Ovary (tissue), 7 donors: ENCODE measurements at regions not wholly inside any gene's neighbourhood (a gene's known extent, or its start where the extent isn't known, plus 50 kb on each side); places are given as distances from the start of the nearest gene placed in this dataset.

Experiments used
- DNase-seq, 5 donors: peaks; one replicate each; pipeline ENCODE4 v3.0.0-alpha.2; 2019 to 2020
- H3K27ac ChIP-seq, 2 donors: fragments of 200-600 bp; one replicate each; pipeline versions ENCODE4 v1.5.1 to v1.8.0; 2019 to 2022
- H3K27me3 ChIP-seq: fragments of 200-600 bp; one replicate; pipeline ENCODE4 v1.8.0; 2022
- H3K36me3 ChIP-seq: fragments of 200-600 bp; sonication (generic); one replicate; pipeline ENCODE4 v1.5.1; 2019
- H3K4me1 ChIP-seq: one replicate; pipeline ENCODE4 v1.8.1; 2013; ENCODE audit warnings: mild to moderate bottlenecking, moderate library complexity; ENCODE audit not compliant: insufficient read depth
- H3K4me3 ChIP-seq: fragments of 200-600 bp; sonication (generic); one replicate; pipeline ENCODE4 v1.5.1; 2017
- H3K9me3 ChIP-seq, 2 donors: fragments of 200-600 bp in 1 of 2; sonication (generic) in 1 of 2; one replicate each; pipeline versions ENCODE4 v1.5.1 to v1.8.1; 2013 to 2019; ENCODE audit warnings: mild to moderate bottlenecking in 1 of 2, moderate library complexity in 1 of 2
- EP300 ChIP-seq: sonication (generic); formaldehyde crosslinking; IDR thresholded peaks from one replicate; pipeline ENCODE4 v1.6.1; 2017; ENCODE audit warnings: antibody characterized with exemption
- POLR2A ChIP-seq: fragments of 450-650 bp; IDR thresholded peaks from one replicate; pipeline ENCODE4 v1.6.1; 2017; ENCODE audit warnings: antibody characterized with exemption, mild to moderate bottlenecking, moderate library complexity
- WGBS, 3 donors: extraction: QIAGEN DNeasy Blood & Tissue Kit in 1 of 3; methylation state at CpG; one replicate each; pipeline versions ENCODE4 v1.1.5 to v1.1.7; 2013 to 2017; 5-methylcytosine and 5-hydroxymethylcytosine counted together
- intact Hi-C, 4 donors: fragments of 100-400 bp; cut with DNase I; formaldehyde crosslinking; loops; one replicate each; pipeline versions ENCODE4 v1.11.0 to v1.15.1; 2022 to 2023
- TF ChIP-seq, protein P1 (sequence below), 3 donors: fragments of 450-650 bp in 2 of 3; fragments of 200-600 bp in 1 of 3; IDR thresholded peaks; one replicate each; pipeline versions ENCODE4 v1.5.1 to v1.8.0; 2016 to 2022; ENCODE audit warnings: antibody characterized with exemption in 3 of 3, mild to moderate bottlenecking in 1 of 3
- donor health status: DM: no; HTN: no; CAD: no; lungs with moderate emphysema.
- donor health status: DM: no; HTN: no; CAD: no.
- donor health status: Bipolar disorder and iron deficiency.
- donor health status: DM: no; HTN: no; CAD: no.
- donor health status: DM: yes; HTN: yes; CAD: no.

- Histone ChIP-seq H3K9me3 (no peaks in the 10 kb centered on the region), H3K27ac (no peak overlapping the region), H3K4me1 (no peaks in the 10 kb centered on the region), H3K4me3 (no peak overlapping the region), H3K36me3 (no peaks in the 10 kb centered on the region), H3K27me3 (no peaks in the 10 kb centered on the region)
- DNase-seq: no peak
- no peak for TF ChIP-seq EP300
- intact Hi-C loops: no loop called here
- 23 to 48% (median 33%) methylated on average over 5 of the region's 5 CpGs for WGBS, 3 donors
These were observed 596.7 kb upstream of the UBE2E2 start for GRCh38 chr3:22606461-22606860.

DNA sequence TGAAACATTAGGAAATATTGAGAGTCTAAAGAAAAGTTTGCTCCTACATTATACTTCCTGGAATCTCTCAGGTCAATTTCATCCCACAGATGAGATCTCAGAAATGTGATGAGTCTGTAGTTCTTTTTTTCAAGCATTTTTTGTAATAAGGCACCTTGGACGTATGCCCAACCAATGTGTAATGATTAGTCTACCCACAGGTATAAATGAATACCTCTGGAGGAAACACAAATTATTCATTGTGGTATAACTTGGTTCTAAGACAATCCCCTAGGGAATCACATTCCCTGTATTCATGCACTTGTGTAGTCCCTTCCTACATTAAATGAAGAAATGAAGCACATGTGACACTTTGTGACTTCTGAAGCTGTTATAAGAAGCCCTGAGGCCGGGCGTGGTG lies 596.2 kb upstream of the UBE2E2 start:
- TF ChIP-seq, protein P1, sequence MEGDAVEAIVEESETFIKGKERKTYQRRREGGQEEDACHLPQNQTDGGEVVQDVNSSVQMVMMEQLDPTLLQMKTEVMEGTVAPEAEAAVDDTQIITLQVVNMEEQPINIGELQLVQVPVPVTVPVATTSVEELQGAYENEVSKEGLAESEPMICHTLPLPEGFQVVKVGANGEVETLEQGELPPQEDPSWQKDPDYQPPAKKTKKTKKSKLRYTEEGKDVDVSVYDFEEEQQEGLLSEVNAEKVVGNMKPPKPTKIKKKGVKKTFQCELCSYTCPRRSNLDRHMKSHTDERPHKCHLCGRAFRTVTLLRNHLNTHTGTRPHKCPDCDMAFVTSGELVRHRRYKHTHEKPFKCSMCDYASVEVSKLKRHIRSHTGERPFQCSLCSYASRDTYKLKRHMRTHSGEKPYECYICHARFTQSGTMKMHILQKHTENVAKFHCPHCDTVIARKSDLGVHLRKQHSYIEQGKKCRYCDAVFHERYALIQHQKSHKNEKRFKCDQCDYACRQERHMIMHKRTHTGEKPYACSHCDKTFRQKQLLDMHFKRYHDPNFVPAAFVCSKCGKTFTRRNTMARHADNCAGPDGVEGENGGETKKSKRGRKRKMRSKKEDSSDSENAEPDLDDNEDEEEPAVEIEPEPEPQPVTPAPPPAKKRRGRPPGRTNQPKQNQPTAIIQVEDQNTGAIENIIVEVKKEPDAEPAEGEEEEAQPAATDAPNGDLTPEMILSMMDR (IDR thresholded peaks at IDR 0.05): no peak
- TF ChIP-seq EP300 (no peak), POLR2A (no peak)
- no peaks in the 10 kb centered on the region for H3K4me1 ChIP-seq
- intact Hi-C loops: no loop called here
- DNase-seq: no peak
- H3K27ac ChIP-seq: no peak overlapping the region
- no peaks in the 10 kb centered on the region for H3K9me3 ChIP-seq
- 83 to 92% (median 88%) methylated on average over 3 of the region's 3 CpGs for WGBS, 3 donors
- no peak overlapping the region for H3K4me3 ChIP-seq
- no peaks in the 10 kb centered on the region for H3K36me3 ChIP-seq
- H3K27me3 ChIP-seq: no peaks in the 10 kb centered on the region

DNA sequence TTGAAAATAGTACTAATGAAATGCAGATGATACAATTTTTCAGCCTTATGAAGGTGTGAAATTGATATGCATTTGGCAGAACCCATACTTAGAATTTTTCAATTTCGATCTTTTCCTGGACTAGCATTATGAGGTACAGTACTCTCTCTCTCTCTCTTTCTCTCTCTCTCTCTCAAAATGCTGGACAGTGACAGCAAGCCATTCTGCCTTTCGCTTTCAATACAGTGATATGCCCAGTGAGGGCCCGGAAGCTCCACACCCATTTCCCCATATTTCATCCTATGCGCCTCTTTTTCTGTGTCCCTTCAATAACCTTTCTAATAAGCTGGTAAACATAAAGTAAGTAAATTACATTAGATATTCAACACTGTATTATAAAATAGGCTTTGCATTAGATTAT lies 595.0 kb upstream of the UBE2E2 start:
- TF ChIP-seq, protein P1 (IDR thresholded peaks at IDR 0.05): no peak
- TF ChIP-seq EP300 (no peak), POLR2A (no peak)
- WGBS, 3 donors: 92 to 96% (median 94%) methylated on average over 4 of the region's 4 CpGs
- Histone ChIP-seq H3K4me3 (no peak overlapping the region), H3K4me1 (no peaks in the 10 kb centered on the region), H3K27me3 (no peaks in the 10 kb centered on the region), H3K36me3 (no peaks in the 10 kb centered on the region), H3K9me3 (no peaks in the 10 kb centered on the region), H3K27ac (no peak overlapping the region)
- DNase-seq: no peak
- intact Hi-C loops: no loop called here

DNA sequence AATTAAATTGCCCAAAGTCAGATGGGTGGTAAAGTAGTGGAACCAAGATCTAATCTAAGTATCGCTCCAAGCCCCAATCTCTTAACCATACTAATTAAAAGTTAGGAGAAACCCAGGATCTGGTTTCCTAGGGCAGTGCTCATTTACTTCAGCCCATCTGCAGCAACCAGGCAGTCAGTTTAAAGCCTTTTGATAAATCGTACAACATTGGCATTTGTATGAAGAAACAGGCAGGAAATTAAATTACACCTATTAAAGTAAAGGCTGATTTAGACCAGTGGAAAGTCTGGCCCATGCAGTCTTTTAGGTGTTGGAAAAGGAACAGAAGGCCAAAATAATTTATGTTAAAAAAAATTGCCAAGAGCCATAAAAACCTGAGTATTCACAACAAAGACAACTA lies 594.4 kb upstream of the UBE2E2 start:
- no peak for DNase-seq
- Histone ChIP-seq H3K4me1 (no peaks in the 10 kb centered on the region), H3K9me3 (no peaks in the 10 kb centered on the region), H3K4me3 (no peak overlapping the region), H3K27ac (no peak overlapping the region), H3K36me3 (no peaks in the 10 kb centered on the region), H3K27me3 (no peaks in the 10 kb centered on the region)
- 73 to 90% (median 83%) methylated on average over 2 of the region's 2 CpGs for WGBS, 3 donors
- TF ChIP-seq EP300 (no peak), POLR2A (no peak)
- TF ChIP-seq, protein P1 (IDR thresholded peaks at IDR 0.05): no peak
- intact Hi-C loops: no loop called here

DNA sequence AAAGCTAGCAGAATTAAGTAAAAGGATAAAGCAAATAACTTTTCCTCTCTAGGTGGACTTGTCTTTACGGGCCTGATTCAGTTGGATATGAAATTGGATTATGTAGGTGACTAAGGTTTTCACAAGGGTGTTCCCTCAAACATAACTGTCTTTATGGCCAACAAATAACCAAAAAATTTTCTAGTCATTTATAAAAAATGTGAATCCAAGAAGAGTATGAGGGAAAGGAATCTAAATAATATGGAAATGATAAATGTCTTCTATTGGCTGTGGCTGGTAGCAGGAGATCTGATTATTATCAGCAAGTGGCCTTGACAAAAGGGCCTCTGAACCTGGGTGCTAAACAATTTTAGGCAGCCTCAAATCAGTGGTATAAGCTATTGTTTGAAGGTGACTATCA lies 594.0 kb upstream of the UBE2E2 start:
- Histone ChIP-seq H3K4me3 (no peak overlapping the region), H3K9me3 (no peaks in the 10 kb centered on the region), H3K4me1 (no peaks in the 10 kb centered on the region), H3K36me3 (no peaks in the 10 kb centered on the region), H3K27ac (no peak overlapping the region), H3K27me3 (no peaks in the 10 kb centered on the region)
- intact Hi-C loops: no loop called here
- no peak for DNase-seq
- 62 to 96% (median 84%) methylated on average over 1 of the region's 1 CpG for WGBS, 3 donors
- TF ChIP-seq, protein P1 (IDR thresholded peaks at IDR 0.05): no peak
- TF ChIP-seq POLR2A (no peak), EP300 (no peak)
